Sigmoid colon (tissue), 4 donors: ENCODE measurements at regions not wholly inside any gene's neighbourhood (a gene's known extent, or its start where the extent isn't known, plus 50 kb on each side); places are given as distances from the start of the nearest gene placed in this dataset.

Source experiments
- CTCF ChIP-seq, 4 experiments: fragments of 450-650 bp in 3 of 4; fragments of 200-600 bp in 1 of 4; IDR thresholded peaks; one replicate each; pipeline ENCODE4 v1.5.1; 2016 to 2019; ENCODE audit warnings: antibody characterized with exemption in 4 of 4, mild to moderate bottlenecking in 3 of 4, moderate library complexity in 2 of 4
- POLR2AphosphoS5 ChIP-seq, 4 donors: sonication (generic); formaldehyde crosslinking; IDR thresholded peaks; one replicate each; pipeline ENCODE4 v1.6.1; 2017; ENCODE audit warnings: antibody characterized with exemption in 4 of 4

DNA sequence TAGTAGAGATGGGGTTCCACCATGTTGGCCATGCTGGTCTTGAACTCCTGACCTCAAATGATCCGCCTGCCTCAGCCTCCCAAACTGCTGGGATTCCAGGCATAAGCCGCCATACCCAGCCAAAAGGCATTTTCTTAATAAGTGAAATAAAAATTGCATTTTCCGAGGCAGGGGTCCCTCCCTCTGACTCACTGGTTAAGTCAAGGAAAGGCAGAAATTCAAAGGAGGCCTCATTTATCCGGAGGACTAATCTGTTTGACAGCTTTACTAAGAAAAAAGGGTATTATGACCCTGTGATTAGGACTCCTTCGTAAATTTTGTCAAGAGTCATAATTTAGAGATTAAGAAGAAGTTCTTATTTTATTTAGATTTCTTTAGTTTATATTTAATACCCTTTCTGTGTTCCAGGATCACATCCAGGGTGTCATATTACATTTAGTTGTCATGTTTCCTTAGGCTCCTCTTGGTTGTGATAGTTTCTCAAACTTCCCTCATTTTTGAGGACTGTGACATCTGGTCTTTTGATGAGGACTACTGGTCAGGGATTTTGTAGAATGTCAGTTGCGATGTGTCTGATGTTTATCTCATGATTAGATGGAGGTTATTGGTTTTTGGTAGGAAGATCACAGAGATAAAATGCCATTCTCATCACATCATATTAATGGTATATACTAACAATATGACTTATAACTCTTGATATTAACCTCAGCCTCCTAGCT, 753.7 kb upstream of the AMOT start:
- TF ChIP-seq CTCF (IDR thresholded peaks at IDR 0.05) (no peak), POLR2AphosphoS5 (IDR thresholded peaks at IDR 0.05) (no peak)
